HG03139 (cell line): ENCODE measurements at regions not wholly inside any gene's neighbourhood (a gene's known extent, or its start where the extent isn't known, plus 50 kb on each side); places are given as distances from the start of the nearest gene placed in this dataset.
"Not testable (repeated sequence)": the region's sequence is repeated elsewhere in the genome, so short reads cannot be mapped to it uniquely, and the experiment has no call there.

Source experiments
- ATAC-seq: cut with Tn5 transposase; IDR thresholded peaks from one replicate; pipeline ENCODE4 v1.9.1; 2021; ENCODE audit not compliant: unreplicated experiment

GRCh38 chr3:35849496-35849895 is 210.2 kb downstream of the ARPP21 start:
- no peak for ATAC-seq

- ATAC-seq: no peak
Observed at GRCh38 chr3:35849963-35850362, 210.6 kb downstream of the ARPP21 start.

- ATAC-seq: peak; percentile 83
Observed at GRCh38 chr3:35857004-35857403, 217.7 kb downstream of the ARPP21 start.

GRCh38 chr3:35862057-35862456 is 222.7 kb downstream of the ARPP21 start:
- ATAC-seq: no peak

GRCh38 chr3:35864871-35865270 is 225.5 kb downstream of the ARPP21 start:
- no peak for ATAC-seq

- ATAC-seq: no peak
Observed at GRCh38 chr3:35867791-35868190, 228.5 kb downstream of the ARPP21 start.

- no peak for ATAC-seq
Observed at GRCh38 chr3:35871009-35871408, 231.7 kb downstream of the ARPP21 start.

GRCh38 chr3:35883929-35884328 is 244.6 kb downstream of the ARPP21 start:
- no peak for ATAC-seq

- no peak for ATAC-seq
Observed at GRCh38 chr3:35894735-35895134, 255.4 kb downstream of the ARPP21 start.

GRCh38 chr3:35899245-35899644 is 259.9 kb downstream of the ARPP21 start:
- no peak for ATAC-seq

- no peak for ATAC-seq
Observed at GRCh38 chr3:35900079-35900478, 260.8 kb downstream of the ARPP21 start.

- ATAC-seq: no peak
Observed at GRCh38 chr3:35908366-35909232, 269.3 kb downstream of the ARPP21 start.

GRCh38 chr3:35919160-35919559 is 279.8 kb downstream of the ARPP21 start:
- no peak for ATAC-seq

- ATAC-seq: no peak
Observed at GRCh38 chr3:35921718-35922117, 282.4 kb downstream of the ARPP21 start.

GRCh38 chr3:35924070-35924469 is 284.7 kb downstream of the ARPP21 start:
- ATAC-seq: not testable (repeated sequence)

GRCh38 chr3:35927441-35927840 is 288.1 kb downstream of the ARPP21 start:
- no peak for ATAC-seq

GRCh38 chr3:35929158-35929557 is 289.8 kb downstream of the ARPP21 start:
- ATAC-seq: no peak

GRCh38 chr3:35931867-35932266 is 292.5 kb downstream of the ARPP21 start:
- ATAC-seq: no peak

GRCh38 chr3:35932995-35933394 is 293.7 kb downstream of the ARPP21 start:
- ATAC-seq: no peak

- ATAC-seq: no peak
Observed at GRCh38 chr3:35936571-35936970, 297.2 kb downstream of the ARPP21 start.

GRCh38 chr3:35944926-35945710 is 305.8 kb downstream of the ARPP21 start:
- no peak for ATAC-seq
